Endothelial cell of umbilical vein (primary cell): ENCODE measurements at regions not wholly inside any gene's neighbourhood (a gene's known extent, or its start where the extent isn't known, plus 50 kb on each side); places are given as distances from the start of the nearest gene placed in this dataset.

Experiments
- BruUV-seq: library from RNA; stranded (reverse); fragments of 400-500 nt; replicated peaks from 2 replicates; lab custom pipeline; 2021; lab: Mats Ljungman, UMichigan
- CTCF ChIA-PET: fragments of 300-600, 350-600 bp; sonication (Branson Sonifier 250); formaldehyde crosslinking; loops from one replicate; lab custom pipeline; 2021; ENCODE audit warnings: antibody characterized with exemption, inconsistent platforms; lab: Charles Lee
- POLR2A ChIA-PET: fragments of 300-600, 350-600 bp; sonication (Branson Sonifier 250); formaldehyde crosslinking; loops from one replicate; lab custom pipeline; 2021; ENCODE audit warnings: antibody characterized with exemption, inconsistent platforms; lab: Charles Lee
- DNase-seq: peaks from one replicate; pipeline ENCODE4 v3.0.0-alpha.2; 2011; ENCODE audit warnings: low read depth, low spot score
- FAIRE-seq: peaks from 2 replicates; lab custom pipeline; 2011; peaks lifted over from hg19 to GRCh38; lab: Jason Lieb, UNC
- H2AFZ ChIP-seq: 2 replicates; pipeline ENCODE4 v1.6.0; 2012; ENCODE audit warnings: low read depth, low read length, control low read depth, inconsistent platforms
- H3K27ac ChIP-seq: 2 replicates; pipeline ENCODE4 v1.5.1; 2011; ENCODE audit warnings: low read depth, mild to moderate bottlenecking, control low read depth, low read length, moderate library complexity; ENCODE audit not compliant: insufficient read depth
- H3K27me3 ChIP-seq, 2 experiments: 2 replicates each; pipeline versions ENCODE4 v1.6.0 to v1.6.1; 2011; ENCODE audit warnings: low read length in 2 of 2, mixed read lengths in 1 of 2; ENCODE audit not compliant: control insufficient read depth in 2 of 2, insufficient read depth in 2 of 2
- H3K36me3 ChIP-seq, 2 experiments: 2 replicates in 1 of 2; 3 replicates in 1 of 2; pipeline ENCODE4 v1.5.1; 2011; ENCODE audit warnings: low read length in 2 of 2, mild to moderate bottlenecking in 1 of 2, moderate library complexity in 1 of 2; ENCODE audit not compliant: control insufficient read depth in 2 of 2, insufficient read depth in 2 of 2; ENCODE audit errors: extremely low read depth in 1 of 2
- H3K4me1 ChIP-seq: 3 replicates; pipeline ENCODE4 v1.5.1; 2011; ENCODE audit warnings: mild to moderate bottlenecking, low read length; ENCODE audit not compliant: control insufficient read depth, insufficient read depth; ENCODE audit errors: extremely low read depth
- H3K4me2 ChIP-seq: 2 replicates; pipeline ENCODE4 v1.6.1; 2011; ENCODE audit warnings: low read length, control low read depth, mixed read lengths; ENCODE audit not compliant: insufficient read depth
- H3K4me3 ChIP-seq, 3 experiments: fragments of 200-600 bp in 1 of 3; sonication (generic), shearing (Covaris generic) in 1 of 3; replicated peaks in 1 of 3; 2 replicates each; pipeline ENCODE4 v1.5.1; 2011 to 2016; ENCODE audit warnings: control low read depth in 3 of 3, low read length in 3 of 3, mild to moderate bottlenecking in 2 of 3, inconsistent platforms in 1 of 3, low read depth in 1 of 3, moderate library complexity in 1 of 3; ENCODE audit not compliant: insufficient read depth in 1 of 3
- H3K79me2 ChIP-seq: 2 replicates; pipeline ENCODE4 v1.6.0; 2012; ENCODE audit warnings: low read length, inconsistent platforms; ENCODE audit not compliant: control insufficient read depth, insufficient read depth
- H3K9ac ChIP-seq: replicated peaks from 2 replicates; pipeline ENCODE3; 2011; ENCODE audit warnings: low read length, control low read depth; ENCODE audit not compliant: insufficient read depth; ENCODE audit errors: extremely low read depth
- H3K9me1 ChIP-seq: replicated peaks from 3 replicates; pipeline ENCODE4 v1.6.0; 2011; ENCODE audit warnings: mild to moderate bottlenecking, low read length; ENCODE audit not compliant: control insufficient read depth, insufficient read depth; ENCODE audit errors: extremely low read depth
- H3K9me3 ChIP-seq: replicated peaks from 2 replicates; pipeline ENCODE4 v1.5.1; 2012; ENCODE audit warnings: low read length, inconsistent platforms; ENCODE audit not compliant: control insufficient read depth, insufficient read depth
- H4K20me1 ChIP-seq: replicated peaks from 2 replicates; pipeline ENCODE3; 2011; ENCODE audit warnings: mild to moderate bottlenecking, low read length; ENCODE audit not compliant: control insufficient read depth, insufficient read depth; ENCODE audit errors: extremely low read depth
- CTCF ChIP-seq, 2 donors: IDR thresholded peaks; 1 replicate in 1 of 2; 2 replicates in 1 of 2; pipeline ENCODE4 v1.5.1; 2011; ENCODE audit warnings: low read length in 2 of 2, mild to moderate bottlenecking in 2 of 2, moderate library complexity in 2 of 2, control low read depth in 1 of 2, inconsistent platforms in 1 of 2, low read depth in 1 of 2; ENCODE audit not compliant: insufficient read depth in 1 of 2; ENCODE audit errors: extremely low read depth in 1 of 2
- EZH2 ChIP-seq: IDR thresholded peaks from 2 replicates; pipeline ENCODE4 v1.6.1; 2012; ENCODE audit warnings: borderline replicate concordance, low read depth, mild to moderate bottlenecking, moderate library complexity, low read length, inconsistent platforms; ENCODE audit not compliant: severe bottlenecking
- FOS ChIP-seq: IDR thresholded peaks from 2 replicates; pipeline ENCODE4 v1.6.1; 2011; ENCODE audit warnings: mild to moderate bottlenecking, low read length, moderate library complexity, borderline replicate concordance; ENCODE audit not compliant: insufficient read depth
- GATA2 ChIP-seq: IDR thresholded peaks from 2 replicates; pipeline ENCODE4 v1.7.0; 2011; ENCODE audit warnings: low read depth, mild to moderate bottlenecking, moderate library complexity, mixed read lengths, low read length; ENCODE audit not compliant: insufficient read length, insufficient read depth
- JUN ChIP-seq: IDR thresholded peaks from 2 replicates; pipeline ENCODE4 v1.6.1; 2011; ENCODE audit warnings: borderline replicate concordance, low read depth; ENCODE audit not compliant: insufficient read length, insufficient read depth
- MAX ChIP-seq: IDR thresholded peaks from 2 replicates; pipeline ENCODE4 v1.6.1; 2011; ENCODE audit not compliant: insufficient read depth, insufficient read length
- MYC ChIP-seq: IDR thresholded peaks from one replicate; pipeline ENCODE4 v1.6.1; 2011; ENCODE audit warnings: mild to moderate bottlenecking, low read depth, low read length
- POLR2A ChIP-seq: IDR thresholded peaks from 2 replicates; pipeline ENCODE4 v1.6.1; 2012; ENCODE audit warnings: low read depth, mild to moderate bottlenecking, control low read depth, low read length
- POLR2AphosphoS5 ChIP-seq: IDR thresholded peaks from 2 replicates; pipeline ENCODE4 v1.6.1; 2012; ENCODE audit warnings: low read depth, mild to moderate bottlenecking, control low read depth, low read length, moderate library complexity; ENCODE audit not compliant: insufficient read depth
- dilution Hi-C: fragments of 300-500 bp; cut with MboI; formaldehyde crosslinking; loops from one replicate; pipeline ENCODE4 v1.15.0; 2019; ENCODE audit warnings: low sequenced_read_pairs; ENCODE audit not compliant: extremely low pct_ligation_motif_present
- intact Hi-C: fragments of 100-400 bp; cut with micrococcal nuclease; formaldehyde crosslinking; loops from one replicate; pipeline ENCODE4 v1.10.0; 2022

- no peak overlapping the region for H3K27ac ChIP-seq
- H2AFZ ChIP-seq, result no peak overlapping the region
- no peaks in the 10 kb centered on the region for H3K9me3 ChIP-seq
- no peak overlapping the region for H3K9ac ChIP-seq
- H3K4me1 ChIP-seq, result no peaks in the 10 kb centered on the region
- no peaks in the 10 kb centered on the region for H3K9me1 ChIP-seq
- no peak for FAIRE-seq
- ChIA-PET POLR2A (no interaction called here), CTCF (interaction anchor here (1.1 kb wide), 1 partner anchor 9 kb away, joined by 4 read pairs; no protein-coding TSS in a partner anchor)
- dilution Hi-C loops, result no loop called here
- intact Hi-C loops, result no loop called here
- BruUV-seq, result no TSS peak
- TF ChIP-seq GATA2 (no peak), MAX (no peak), POLR2A (no peak), FOS (no peak), POLR2AphosphoS5 (no peak), CTCF (IDR thresholded peaks at IDR 0.05; ENCODE audit: extremely low read depth in 1 of 2, insufficient read depth in 1 of 2, low read depth in 1 of 2, low read length in 2 of 2) (no peak), JUN (no peak), MYC (no peak), EZH2 (no peak)
- no peaks in the 10 kb centered on the region for H3K27me3 ChIP-seq
- H4K20me1 ChIP-seq, result no peaks in the 10 kb centered on the region
- no peak for DNase-seq
- no peak overlapping the region for H3K4me3 ChIP-seq
- H3K79me2 ChIP-seq, result no peaks in the 10 kb centered on the region
- no peaks in the 10 kb centered on the region for H3K36me3 ChIP-seq
- no peak overlapping the region for H3K4me2 ChIP-seq
Measured at GRCh38 chr5:115429345-115429940, 115.1 kb downstream of the FEM1C start.
